GM12878 (cell line): ENCODE measurements at regions not wholly inside any gene's neighbourhood (a gene's known extent, or its start where the extent isn't known, plus 50 kb on each side); places are given as distances from the start of the nearest gene placed in this dataset.

ENCODE experiments used
- ATAC-seq: fragments of 200-7000 bp; cut with Tn5 transposase; 3 replicates; pipeline ENCODE4 v1.9.1; 2020; ENCODE audit warnings: mild to moderate bottlenecking, moderate library complexity
- BruUV-seq: library from RNA; stranded (reverse); fragments of 400-500 nt; replicated peaks from 2 replicates; lab custom pipeline; 2021; lab: Mats Ljungman, UMichigan
- CTCF ChIA-PET: fragments of 300-600 bp; sonication (Branson Sonifier 250); formaldehyde crosslinking; extraction: SDS; loops from one replicate; lab custom pipeline; 2021; ENCODE audit warnings: inconsistent platforms; lab: Yijun Ruan, JAX
- POLR2A ChIA-PET: fragments of 350-600 bp; formaldehyde crosslinking; extraction: SDS; loops from one replicate; lab custom pipeline; 2021; ENCODE audit warnings: inconsistent platforms; lab: Charles Lee
- RAD21 ChIA-PET: fragments of 300-600 bp; sonication (Branson Sonifier 250); formaldehyde crosslinking; loops from one replicate; lab custom pipeline; 2023; ENCODE audit warnings: antibody characterized with exemption; ENCODE audit not compliant: unreplicated experiment; lab: Charles Lee
- SMC1A ChIA-PET: fragments of 300-600 bp; sonication (Branson Sonifier 250); formaldehyde crosslinking; loops from one replicate; lab custom pipeline; 2023; ENCODE audit not compliant: unreplicated experiment, uncharacterized antibody; lab: Charles Lee
- DNase-seq: peaks from one replicate; pipeline ENCODE4 v3.0.0-alpha.2; 2011; ENCODE audit warnings: low read depth, low spot score
- FAIRE-seq: peaks from 3 replicates; lab custom pipeline; 2011; peaks lifted over from hg19 to GRCh38; lab: Jason Lieb, UNC
- H2AFZ ChIP-seq: 2 replicates; pipeline ENCODE4 v1.6.0; 2011; ENCODE audit warnings: low read depth, low read length, control low read depth; ENCODE audit not compliant: control insufficient read depth
- H3K27ac ChIP-seq: 2 replicates; pipeline ENCODE4 v1.5.1; 2011; ENCODE audit warnings: control low read depth; ENCODE audit not compliant: control insufficient read depth, insufficient read depth
- H3K27me3 ChIP-seq, 2 experiments: replicated peaks in 1 of 2; 2 replicates each; pipeline versions ENCODE4 v1.6.0 to v1.6.1; 2011; ENCODE audit warnings: low read length in 1 of 2; ENCODE audit not compliant: control insufficient read depth in 2 of 2, insufficient read depth in 2 of 2
- H3K36me3 ChIP-seq, 2 experiments: 2 replicates each; pipeline ENCODE4 v1.5.1; 2011; ENCODE audit warnings: low read length in 1 of 2; ENCODE audit not compliant: control insufficient read depth in 2 of 2, insufficient read depth in 2 of 2
- H3K4me1 ChIP-seq: 2 replicates; pipeline ENCODE4 v1.6.1; 2011; ENCODE audit warnings: mild to moderate bottlenecking, low read length, moderate library complexity, mixed read lengths; ENCODE audit not compliant: control insufficient read depth, insufficient read depth
- H3K4me2 ChIP-seq: 2 replicates; pipeline ENCODE4 v1.6.0; 2011; ENCODE audit warnings: control low read depth; ENCODE audit not compliant: control insufficient read depth, insufficient read depth
- H3K4me3 ChIP-seq: fragments of 200-600 bp; sonication (generic); 2 replicates; pipeline ENCODE4 v1.5.1; 2016
- H3K79me2 ChIP-seq: 2 replicates; pipeline ENCODE4 v1.6.0; 2011; ENCODE audit warnings: low read length; ENCODE audit not compliant: control insufficient read depth, insufficient read depth
- H3K9ac ChIP-seq: 2 replicates; pipeline ENCODE4 v1.8.0; 2011; ENCODE audit warnings: low read length, control low read depth, mixed read lengths; ENCODE audit not compliant: control insufficient read depth, insufficient read depth
- H3K9me3 ChIP-seq: replicated peaks from 3 replicates; pipeline ENCODE4 v1.5.1; 2011; ENCODE audit warnings: mild to moderate bottlenecking, low read length; ENCODE audit not compliant: control insufficient read depth, insufficient read depth
- H4K20me1 ChIP-seq: 2 replicates; pipeline ENCODE4 v1.6.0; 2011; ENCODE audit not compliant: control insufficient read depth, insufficient read depth
- BMI1 ChIP-seq: fragments of 450-650 bp; IDR thresholded peaks from 2 replicates; pipeline ENCODE4 v1.6.1; 2016; ENCODE audit warnings: mild to moderate bottlenecking, moderate library complexity, borderline replicate concordance
- CEBPZ ChIP-seq: fragments of 150-350 bp; IDR thresholded peaks from 2 replicates; pipeline ENCODE4 v1.6.1; 2016; ENCODE audit warnings: low read depth, low read length
- GATAD2B ChIP-seq: fragments of 450-650 bp; conservative IDR thresholded peaks from 2 replicates; pipeline ENCODE4 v1.6.1; 2017; ENCODE audit warnings: low read depth, mild to moderate bottlenecking, moderate library complexity
- IKZF1 ChIP-seq: fragments of 450-650 bp; conservative IDR thresholded peaks from 2 replicates; pipeline ENCODE4 v1.6.1; 2017; ENCODE audit warnings: antibody characterized with exemption, mild to moderate bottlenecking
- KDM1A ChIP-seq: fragments of 200-600 bp; sonication (generic); IDR thresholded peaks from 2 replicates; pipeline ENCODE4 v1.6.1; 2016; ENCODE audit warnings: borderline replicate concordance
- SKIL ChIP-seq: fragments of 450-650 bp; IDR thresholded peaks from 2 replicates; pipeline ENCODE4 v1.6.1; 2017; ENCODE audit warnings: mild to moderate bottlenecking, low read depth, inconsistent platforms; ENCODE audit not compliant: poor library complexity, severe bottlenecking
- ZNF24 ChIP-seq: fragments of 450-650 bp; IDR thresholded peaks from 2 replicates; pipeline ENCODE4 v1.6.1; 2017; ENCODE audit warnings: antibody characterized with exemption, mild to moderate bottlenecking
- WGBS: methylation state at CpG from one replicate; pipeline ENCODE4 v1.1.6; 2016; ENCODE audit warnings: low lambda C conversion rate; ENCODE audit not compliant: insufficient replicate concordance, insufficient coverage; ENCODE audit errors: missing lambda C conversion rate; 5-methylcytosine and 5-hydroxymethylcytosine counted together
- in situ Hi-C: fragments of 300-500 bp; cut with MboI; formaldehyde crosslinking; loops from 9 replicates; pipeline ENCODE4 v1.14.3; 2018; ENCODE audit warnings: mixed read lengths
- intact Hi-C: fragments of 100-400 bp; cut with micrococcal nuclease; formaldehyde crosslinking; loops from one replicate; pipeline ENCODE4 v1.14.2; 2022; ENCODE audit not compliant: unreplicated experiment

- no TSS peak for BruUV-seq
- no peak for TF ChIP-seq ZNF24
- TF ChIP-seq CEBPZ = no peak
- TF ChIP-seq IKZF1 = no peak
- Histone ChIP-seq H3K27ac (no peak overlapping the region), H3K9me3 (no peaks in the 10 kb centered on the region; the same call in 1 of the 3 replicates), H4K20me1 (no peaks in the 10 kb centered on the region), H3K27me3 (no peaks in the 10 kb centered on the region; a peak in 3 of 4 replicates), H3K79me2 (no peaks in the 10 kb centered on the region), H3K36me3 (no peaks in the 10 kb centered on the region), H3K4me2 (no peak overlapping the region), H2AFZ (no peak overlapping the region), H3K9ac (no peak overlapping the region), H3K4me3 (no peak overlapping the region), H3K4me1 (no peaks in the 10 kb centered on the region)
- SMC1A ChIA-PET = no interaction called here
- ATAC-seq (no peak), DNase-seq (no peak), FAIRE-seq (no peak)
- RAD21 ChIA-PET = no interaction called here
- POLR2A ChIA-PET = no interaction called here
- WGBS = 20% methylated on average over 6 of the region's 6 CpGs
- in situ Hi-C loops (no loop called here), intact Hi-C loops (no loop called here)
- CTCF ChIA-PET = no interaction called here
Observed at GRCh38 chr10:93175490-93175889, 101.8 kb downstream of the CYP26A1 start.

- no peaks in the 10 kb centered on the region for H3K4me1 ChIP-seq
- no peaks in the 10 kb centered on the region; a peak in 3 of 4 replicates for H3K27me3 ChIP-seq
- H3K36me3 ChIP-seq = no peaks in the 10 kb centered on the region
- H3K4me2 ChIP-seq = no peak overlapping the region
- TF ChIP-seq GATAD2B (no peak), KDM1A (no peak), SKIL (no peak), BMI1 (no peak)
- BruUV-seq = no TSS peak
- DNase-seq (no peak), ATAC-seq (no peak), FAIRE-seq (no peak)
- H3K9ac ChIP-seq = no peak overlapping the region
- ChIA-PET SMC1A (no interaction called here), RAD21 (no interaction called here), CTCF (no interaction called here), POLR2A (no interaction called here)
- H3K4me3 ChIP-seq = no peak overlapping the region
- H3K27ac ChIP-seq = no peak overlapping the region
- no peak overlapping the region for H2AFZ ChIP-seq
- intact Hi-C loops (no loop called here), in situ Hi-C loops (no loop called here)
- H3K9me3 ChIP-seq = no peaks in the 10 kb centered on the region
- no peaks in the 10 kb centered on the region for H3K79me2 ChIP-seq
- no peaks in the 10 kb centered on the region for H4K20me1 ChIP-seq
Observed at GRCh38 chr10:93177511-93177910, 103.8 kb downstream of the CYP26A1 start.
